SJCRH30 (cell line): ENCODE measurements at regions not wholly inside any gene's neighbourhood (a gene's known extent, or its start where the extent isn't known, plus 50 kb on each side); places are given as distances from the start of the nearest gene placed in this dataset.

Source experiments
- DNase-seq, 2 experiments: peaks; one replicate each; pipeline ENCODE4 v3.0.0-alpha.2; 2015 to 2020
- H3K27ac ChIP-seq: fragments of 250-450 bp; sonication (Bioruptor Pico); 2 replicates; pipeline ENCODE4 v1.5.1; 2020; ENCODE audit warnings: mild to moderate bottlenecking, moderate library complexity
- H3K27me3 ChIP-seq: fragments of 250-450 bp; sonication (Bioruptor Pico); 2 replicates; pipeline ENCODE4 v1.5.1; 2020; ENCODE audit warnings: mild to moderate bottlenecking, moderate library complexity
- H3K36me3 ChIP-seq: fragments of 250-450 bp; sonication (Bioruptor Pico); 2 replicates; pipeline ENCODE4 v1.5.1; 2020; ENCODE audit warnings: mild to moderate bottlenecking, moderate library complexity
- H3K4me1 ChIP-seq: fragments of 250-450 bp; sonication (Bioruptor Pico); 2 replicates; pipeline ENCODE4 v1.5.1; 2020; ENCODE audit warnings: mild to moderate bottlenecking, moderate library complexity
- H3K4me3 ChIP-seq: fragments of 250-450 bp; sonication (Bioruptor Pico); 2 replicates; pipeline ENCODE4 v1.5.1; 2020; ENCODE audit warnings: mild to moderate bottlenecking, moderate library complexity
- H3K9me3 ChIP-seq: fragments of 250-450 bp; sonication (Bioruptor Pico); replicated peaks from 2 replicates; pipeline ENCODE4 v1.5.1; 2020; ENCODE audit warnings: mild to moderate bottlenecking, moderate library complexity

DNA sequence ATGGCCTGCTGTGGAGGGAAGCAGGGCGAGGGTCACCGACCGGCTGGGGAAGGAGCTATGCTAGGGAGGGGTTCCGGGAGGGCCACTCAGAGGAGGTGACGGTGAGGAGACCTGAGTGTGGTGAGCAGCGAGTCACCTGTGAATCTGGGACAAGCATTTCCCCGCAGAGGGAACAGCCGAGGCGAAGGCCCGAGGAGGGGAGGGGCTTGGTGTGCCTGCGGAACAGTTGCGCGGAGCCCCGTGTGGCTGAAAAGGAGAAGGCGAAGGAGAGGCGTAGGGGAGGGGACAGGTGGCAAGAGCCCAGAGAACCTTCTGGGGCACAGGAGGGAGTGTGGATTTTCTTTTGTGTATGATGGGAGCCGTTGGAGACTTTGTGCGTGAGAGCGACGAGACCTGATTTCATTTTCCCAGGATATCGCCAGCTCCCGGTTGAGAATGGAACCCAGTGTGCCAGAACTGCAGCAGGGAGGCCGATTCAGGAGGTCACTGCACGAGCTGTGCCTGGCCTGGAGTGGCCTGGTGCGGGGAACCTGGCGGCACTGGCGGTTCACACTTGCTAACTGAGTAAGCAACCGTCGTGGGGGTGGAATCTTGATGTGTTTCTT lies 117.7 kb upstream of the ZNF507 start:
- Histone ChIP-seq H3K9me3 (no peaks in the 10 kb centered on the region), H3K36me3 (no peaks in the 10 kb centered on the region), H3K4me3 (no peak overlapping the region), H3K4me1 (peaks cover 4% of the 10 kb centered on the region; the same call in 1 of the 2 replicates), H3K27me3 (no peaks in the 10 kb centered on the region), H3K27ac (no peak overlapping the region)
- DNase-seq, result no peak

GRCh38 chr19:32230441-32230840 lies 115.0 kb upstream of the ZNF507 start:
- no peak overlapping the region for H3K27ac ChIP-seq

DNA sequence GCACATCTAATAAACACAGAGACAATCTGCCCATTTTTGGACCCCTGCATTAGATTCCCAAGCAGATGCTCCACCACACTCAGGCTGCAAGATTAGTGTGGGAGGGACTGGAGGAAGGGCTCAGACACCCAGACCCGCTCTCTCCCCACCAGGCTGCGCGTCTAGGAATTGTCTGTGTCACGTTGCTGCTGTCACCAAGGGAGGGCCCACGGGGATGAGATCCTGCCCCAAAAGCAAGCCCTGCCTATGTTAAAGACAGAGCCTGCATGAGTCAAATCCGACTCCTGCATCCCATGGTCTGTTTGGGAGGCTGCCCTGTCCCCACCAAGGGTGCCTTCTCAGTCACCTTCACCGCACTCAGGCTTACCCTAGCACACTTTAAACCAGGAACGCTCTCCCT lies 114.4 kb upstream of the ZNF507 start:
- Histone ChIP-seq H3K27me3 (no peaks in the 10 kb centered on the region), H3K9me3 (no peaks in the 10 kb centered on the region), H3K4me3 (no peak overlapping the region), H3K36me3 (no peaks in the 10 kb centered on the region), H3K4me1 (no peaks in the 10 kb centered on the region), H3K27ac (no peak overlapping the region)
- no peak for DNase-seq

More at GRCh38 chr19:32230441-32230840, 115.0 kb upstream of the ZNF507 start:
- DNase-seq, result no peak
- no peak overlapping the region for H3K4me3 ChIP-seq
- no peaks in the 10 kb centered on the region for H3K4me1 ChIP-seq
- H3K9me3 ChIP-seq, result no peaks in the 10 kb centered on the region
- H3K27me3 ChIP-seq, result no peaks in the 10 kb centered on the region
- no peaks in the 10 kb centered on the region for H3K36me3 ChIP-seq

DNA sequence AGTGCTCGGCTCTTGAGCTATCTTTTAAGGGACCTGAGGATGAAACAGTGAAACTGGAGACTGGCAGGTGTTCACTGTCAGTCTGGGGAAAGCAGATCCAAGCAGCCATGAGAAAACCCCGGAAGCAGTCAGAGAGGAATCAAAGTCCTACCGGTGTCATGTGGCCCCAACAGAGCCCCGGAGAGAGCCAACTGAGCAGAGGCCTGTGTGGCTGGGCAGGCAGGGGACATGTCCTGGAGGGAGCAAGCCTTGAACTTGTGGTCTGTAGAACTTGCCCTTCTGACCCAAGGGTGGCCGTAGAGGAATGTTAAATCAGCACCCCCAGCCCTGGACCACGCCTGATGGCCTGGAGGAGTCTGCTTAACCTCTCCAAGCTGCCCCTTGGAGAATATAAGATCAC lies 113.7 kb upstream of the ZNF507 start:
- Histone ChIP-seq H3K36me3 (no peaks in the 10 kb centered on the region), H3K27me3 (no peaks in the 10 kb centered on the region), H3K4me1 (no peaks in the 10 kb centered on the region), H3K9me3 (no peaks in the 10 kb centered on the region), H3K4me3 (no peak overlapping the region), H3K27ac (no peak overlapping the region)
- peak in 1 of 2 experiments; percentile 23 for DNase-seq

- H3K4me3 ChIP-seq, result no peak overlapping the region
- no peaks in the 10 kb centered on the region for H3K9me3 ChIP-seq
- H3K36me3 ChIP-seq, result no peaks in the 10 kb centered on the region
- DNase-seq, result no peak
- no peak overlapping the region for H3K27ac ChIP-seq
- H3K27me3 ChIP-seq, result no peaks in the 10 kb centered on the region
- no peaks in the 10 kb centered on the region for H3K4me1 ChIP-seq
Measured at GRCh38 chr19:32232449-32232848, 113.0 kb upstream of the ZNF507 start.

- Histone ChIP-seq H3K9me3 (no peaks in the 10 kb centered on the region), H3K27ac (no peak overlapping the region), H3K27me3 (no peaks in the 10 kb centered on the region), H3K4me3 (no peak overlapping the region), H3K4me1 (no peaks in the 10 kb centered on the region), H3K36me3 (no peaks in the 10 kb centered on the region)
- DNase-seq, result no peak
Measured at GRCh38 chr19:32233091-32233490, 112.3 kb upstream of the ZNF507 start.

GRCh38 chr19:32233885-32234284 lies 111.5 kb upstream of the ZNF507 start:
- Histone ChIP-seq H3K36me3 (no peaks in the 10 kb centered on the region), H3K27ac (no peak overlapping the region), H3K4me1 (no peaks in the 10 kb centered on the region), H3K27me3 (no peaks in the 10 kb centered on the region), H3K9me3 (no peaks in the 10 kb centered on the region), H3K4me3 (no peak overlapping the region)
- DNase-seq, result no peak

DNA sequence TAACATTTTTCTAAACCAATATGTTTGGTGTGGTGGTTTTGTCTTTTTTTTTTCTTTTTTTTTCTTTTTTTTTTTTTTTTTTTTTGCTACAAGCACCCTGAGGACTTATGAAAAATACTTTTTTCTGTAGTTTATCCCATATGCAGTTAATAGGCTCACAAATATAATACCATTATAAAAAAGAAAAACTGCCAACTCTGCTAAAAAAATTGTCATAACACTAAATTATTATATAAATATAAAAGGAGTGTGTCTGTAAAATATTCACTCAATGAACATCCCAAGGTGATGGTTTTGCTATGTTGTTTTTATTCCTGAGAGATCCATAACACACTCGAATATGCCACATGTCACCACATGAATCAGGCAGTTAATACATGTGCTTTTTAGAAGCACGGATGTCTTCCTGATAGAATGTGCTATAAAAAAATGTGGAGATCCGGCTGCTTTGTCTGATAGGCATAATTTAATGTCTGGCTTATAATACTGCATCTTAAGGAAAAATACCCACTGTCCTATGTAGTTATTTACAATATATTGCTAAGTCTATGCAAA lies 110.7 kb upstream of the ZNF507 start:
- H3K27me3 ChIP-seq, result no peaks in the 10 kb centered on the region
- no peak for DNase-seq
- H3K9me3 ChIP-seq, result no peaks in the 10 kb centered on the region
- no peaks in the 10 kb centered on the region for H3K4me1 ChIP-seq
- H3K27ac ChIP-seq, result no peak overlapping the region
- H3K36me3 ChIP-seq, result no peaks in the 10 kb centered on the region
- H3K4me3 ChIP-seq, result no peak overlapping the region

- Histone ChIP-seq H3K36me3 (no peaks in the 10 kb centered on the region), H3K27ac (no peak overlapping the region), H3K27me3 (no peaks in the 10 kb centered on the region), H3K4me1 (no peaks in the 10 kb centered on the region), H3K9me3 (no peaks in the 10 kb centered on the region), H3K4me3 (no peak overlapping the region)
- no peak for DNase-seq
Measured at GRCh38 chr19:32238076-32238475, 107.3 kb upstream of the ZNF507 start.

DNA sequence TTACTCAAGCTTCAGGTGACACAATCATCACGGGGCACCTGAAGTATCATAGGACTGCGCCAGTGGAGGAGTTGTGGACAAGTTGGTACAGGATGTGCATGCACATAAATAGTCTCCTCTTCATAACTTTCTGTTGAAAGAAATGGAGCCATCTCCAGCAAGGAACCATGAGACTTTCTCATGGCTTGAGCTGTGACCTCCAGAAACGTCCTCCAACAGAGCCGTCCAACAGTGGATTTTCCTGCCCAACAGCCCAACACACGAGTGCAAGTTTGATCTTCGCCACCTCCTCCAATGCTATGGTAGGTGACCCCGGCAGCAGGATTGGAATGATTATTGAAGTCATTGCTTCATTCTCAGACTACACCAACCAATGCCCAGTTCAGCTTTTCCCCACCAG lies 105.1 kb upstream of the ZNF507 start:
- H3K9me3 ChIP-seq, result no peaks in the 10 kb centered on the region
- H3K4me1 ChIP-seq, result no peaks in the 10 kb centered on the region
- no peaks in the 10 kb centered on the region for H3K27me3 ChIP-seq
- H3K36me3 ChIP-seq, result no peaks in the 10 kb centered on the region
- no peak overlapping the region for H3K27ac ChIP-seq
- H3K4me3 ChIP-seq, result no peak overlapping the region
- DNase-seq, result no peak

GRCh38 chr19:32241306-32241705 lies 104.1 kb upstream of the ZNF507 start:
- Histone ChIP-seq H3K4me3 (no peak overlapping the region), H3K27ac (no peak overlapping the region), H3K36me3 (no peaks in the 10 kb centered on the region), H3K27me3 (no peaks in the 10 kb centered on the region), H3K9me3 (no peaks in the 10 kb centered on the region), H3K4me1 (no peaks in the 10 kb centered on the region)
- no peak for DNase-seq

GRCh38 chr19:32241932-32242710 lies 103.3 kb upstream of the ZNF507 start:
- Histone ChIP-seq H3K4me1 (no peaks in the 10 kb centered on the region), H3K36me3 (no peaks in the 10 kb centered on the region), H3K4me3 (no peak overlapping the region), H3K27me3 (no peaks in the 10 kb centered on the region), H3K9me3 (no peaks in the 10 kb centered on the region), H3K27ac (no peak overlapping the region)
- no peak for DNase-seq

DNA sequence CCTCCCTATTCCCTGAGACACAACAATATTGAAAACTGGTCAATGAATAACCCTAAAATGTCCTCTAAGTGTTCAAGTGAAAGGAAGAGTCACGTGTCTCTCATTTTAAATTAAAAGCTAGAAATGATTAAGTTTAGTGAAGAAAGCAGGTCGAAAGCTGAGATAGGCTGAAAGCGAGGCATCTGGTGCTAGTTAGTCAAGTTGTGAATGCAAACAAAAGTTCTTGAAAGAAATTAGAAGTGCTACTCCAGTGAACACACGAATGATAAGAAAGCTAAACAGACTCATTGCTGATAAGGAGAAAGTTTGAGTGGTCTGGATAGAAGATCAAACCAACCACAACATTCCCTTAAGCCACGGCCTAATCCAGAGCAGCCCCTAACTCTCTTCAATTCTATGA lies 99.4 kb upstream of the ZNF507 start:
- Histone ChIP-seq H3K4me3 (no peak overlapping the region), H3K36me3 (no peaks in the 10 kb centered on the region), H3K27ac (no peak overlapping the region), H3K27me3 (no peaks in the 10 kb centered on the region; the same call in 1 of the 2 replicates), H3K4me1 (no peaks in the 10 kb centered on the region), H3K9me3 (peaks cover 4% of the 10 kb centered on the region; the same call in 1 of the 2 replicates)
- DNase-seq, result no peak

GRCh38 chr19:32251634-32252332 lies 93.6 kb upstream of the ZNF507 start:
- Histone ChIP-seq H3K4me1 (no peaks in the 10 kb centered on the region), H3K27me3 (no peaks in the 10 kb centered on the region; the same call in 1 of the 2 replicates), H3K9me3 (peaks cover 4% of the 10 kb centered on the region; the same call in 1 of the 2 replicates), H3K4me3 (no peak overlapping the region), H3K27ac (no peak overlapping the region), H3K36me3 (no peaks in the 10 kb centered on the region)
- DNase-seq, result no peak

GRCh38 chr19:32252333-32252669 lies 93.1 kb upstream of the ZNF507 start:
- Histone ChIP-seq H3K9me3 (peaks cover 4% of the 10 kb centered on the region; the same call in 1 of the 2 replicates), H3K27me3 (no peaks in the 10 kb centered on the region; the same call in 1 of the 2 replicates), H3K4me1 (no peaks in the 10 kb centered on the region), H3K4me3 (no peak overlapping the region), H3K27ac (no peak overlapping the region), H3K36me3 (no peaks in the 10 kb centered on the region)
- no peak for DNase-seq
